B cell (primary cell): ENCODE measurements at regions not wholly inside any gene's neighbourhood (a gene's known extent, or its start where the extent isn't known, plus 50 kb on each side); places are given as distances from the start of the nearest gene placed in this dataset.

Source experiments
- CTCF ChIP-seq: fragments of 200-600 bp; IDR thresholded peaks from one replicate; pipeline ENCODE4 v1.8.0; 2022; ENCODE audit warnings: antibody characterized with exemption, mild to moderate bottlenecking
- EZH2 ChIP-seq: IDR thresholded peaks from 2 replicates; pipeline ENCODE4 v1.6.1; 2012; ENCODE audit warnings: borderline replicate concordance, low read depth, mild to moderate bottlenecking, moderate library complexity, low read length; ENCODE audit not compliant: insufficient read depth, poor library complexity, severe bottlenecking

- TF ChIP-seq EZH2 (no peak), CTCF (no peak)
Measured at GRCh38 chr9:79512251-79512650, 59.5 kb upstream of the TLE4 start.
